ENCODE measurements at regions not wholly inside any gene's neighbourhood (a gene's known extent, or its start where the extent isn't known, plus 50 kb on each side); places are given as distances from the start of the nearest gene placed in this dataset.
"Not testable (repeated sequence)": the region's sequence is repeated elsewhere in the genome, so short reads cannot be mapped to it uniquely, and the experiment has no call there.

DNA sequence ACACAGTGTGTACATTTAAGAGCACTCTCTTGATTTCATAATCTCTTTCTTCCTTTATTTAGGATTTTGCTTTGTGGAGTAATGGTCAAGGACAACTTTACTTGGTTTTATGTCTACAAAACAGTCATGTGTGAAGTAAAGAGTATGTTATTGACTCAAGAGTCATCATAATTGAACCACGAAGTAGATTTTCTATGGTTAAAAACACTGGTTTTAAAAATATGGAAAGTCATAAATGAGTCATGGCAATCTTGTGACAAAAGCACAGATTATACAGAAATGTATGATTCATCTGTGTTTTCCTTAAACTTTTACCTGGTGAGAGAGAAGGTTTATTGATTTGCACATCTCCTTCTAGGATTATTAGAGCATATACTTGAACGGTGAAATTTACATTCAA is 969.7 kb downstream of the GATA3 start:
- Histone ChIP-seq H2AFZ (ENCODE audit: low read depth, low read length) (no peak overlapping the region), H3K4me1 (ENCODE audit: insufficient read depth, low read length) (no peaks in the 10 kb centered on the region), H3K4me3 (ENCODE audit: low read length) (no peak overlapping the region), H3K9me3 (ENCODE audit: low read length) (no peaks in the 10 kb centered on the region), H3K36me3 (ENCODE audit: insufficient read depth, low read length) (no peaks in the 10 kb centered on the region), H3K27me3 (ENCODE audit: insufficient read depth, low read length) (no peaks in the 10 kb centered on the region)

GRCh38 chr10:9028231-9028630 is 973.7 kb downstream of the GATA3 start:
- Histone ChIP-seq H3K4me1 (ENCODE audit: insufficient read depth, low read length) (no peaks in the 10 kb centered on the region), H3K36me3 (ENCODE audit: insufficient read depth, low read length) (no peaks in the 10 kb centered on the region), H3K4me3 (ENCODE audit: low read length) (no peak overlapping the region), H2AFZ (ENCODE audit: low read depth, low read length) (no peak overlapping the region), H3K27me3 (ENCODE audit: insufficient read depth, low read length) (no peaks in the 10 kb centered on the region), H3K9me3 (ENCODE audit: low read length) (no peaks in the 10 kb centered on the region)

- Histone ChIP-seq H2AFZ (ENCODE audit: low read depth, low read length) (no peak overlapping the region), H3K9me3 (ENCODE audit: low read length) (no peaks in the 10 kb centered on the region), H3K36me3 (ENCODE audit: insufficient read depth, low read length) (no peaks in the 10 kb centered on the region), H3K27me3 (ENCODE audit: insufficient read depth, low read length) (no peaks in the 10 kb centered on the region), H3K4me1 (ENCODE audit: insufficient read depth, low read length) (no peaks in the 10 kb centered on the region), H3K4me3 (ENCODE audit: low read length) (no peak overlapping the region)
Observed at GRCh38 chr10:9035355-9035754, 980.9 kb downstream of the GATA3 start.

DNA sequence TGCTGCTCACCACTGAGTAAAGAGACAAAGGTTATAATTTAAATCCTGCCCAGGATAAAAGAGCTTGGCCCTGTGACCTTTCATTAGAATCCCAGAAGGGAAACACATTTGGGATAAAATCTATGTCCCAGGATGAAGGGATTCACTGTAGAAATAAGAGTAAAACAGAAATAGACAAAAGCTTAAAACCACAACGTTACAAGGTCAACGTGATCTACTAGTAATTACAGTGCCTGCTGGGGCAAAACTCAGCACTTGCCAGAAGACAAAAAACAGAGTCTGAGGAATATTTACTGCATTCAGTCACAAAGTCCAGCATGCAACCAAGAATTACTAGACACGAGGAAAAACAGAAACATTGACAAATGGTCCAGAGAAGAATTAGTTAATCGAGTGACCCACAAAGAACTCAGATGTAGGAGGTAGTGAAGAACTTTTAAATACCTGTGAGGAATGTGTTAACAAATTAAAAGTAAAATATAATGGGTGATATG is 982.3 kb downstream of the GATA3 start:
- no peaks in the 10 kb centered on the region for H3K27me3 ChIP-seq (ENCODE audit: insufficient read depth, low read length)
- H3K9me3 ChIP-seq (ENCODE audit: low read length), result no peaks in the 10 kb centered on the region
- H3K4me3 ChIP-seq (ENCODE audit: low read length), result no peak overlapping the region
- no peaks in the 10 kb centered on the region for H3K36me3 ChIP-seq (ENCODE audit: insufficient read depth, low read length)
- no peaks in the 10 kb centered on the region for H3K4me1 ChIP-seq (ENCODE audit: insufficient read depth, low read length)
- H2AFZ ChIP-seq (ENCODE audit: low read depth, low read length), result no peak overlapping the region

DNA sequence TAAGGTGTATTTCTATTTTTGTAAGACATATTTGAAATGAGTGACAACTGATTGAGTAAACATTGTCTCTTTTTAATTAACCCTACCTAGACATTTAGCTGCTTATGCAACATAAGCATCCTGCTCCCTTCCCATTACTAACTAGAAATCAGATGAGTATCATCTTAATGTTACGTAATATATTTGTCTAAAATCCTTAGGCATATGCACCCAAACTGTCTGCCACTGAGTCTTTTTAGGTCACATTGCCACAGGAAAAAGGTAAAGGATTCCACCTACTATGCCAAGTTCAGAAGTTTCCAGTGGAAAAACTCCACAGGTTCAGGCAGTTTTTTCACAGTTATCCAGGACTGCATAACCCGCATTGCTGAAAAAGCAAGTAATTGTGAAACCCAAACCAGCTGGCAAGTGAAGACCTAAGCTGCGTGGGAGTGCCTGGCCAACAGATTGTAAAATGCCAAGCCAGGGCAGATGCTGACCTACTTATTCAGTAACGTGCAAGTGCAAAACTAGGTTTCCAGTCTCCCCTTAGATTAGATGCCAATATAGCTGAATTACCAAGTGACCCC is 983.7 kb downstream of the GATA3 start:
- H3K9me3 ChIP-seq (ENCODE audit: low read length), result no peaks in the 10 kb centered on the region
- H3K36me3 ChIP-seq (ENCODE audit: insufficient read depth, low read length), result no peaks in the 10 kb centered on the region
- no peaks in the 10 kb centered on the region for H3K27me3 ChIP-seq (ENCODE audit: insufficient read depth, low read length)
- H3K4me3 ChIP-seq (ENCODE audit: low read length), result no peak overlapping the region
- no peak overlapping the region for H2AFZ ChIP-seq (ENCODE audit: low read depth, low read length)
- no peaks in the 10 kb centered on the region for H3K4me1 ChIP-seq (ENCODE audit: insufficient read depth, low read length)

DNA sequence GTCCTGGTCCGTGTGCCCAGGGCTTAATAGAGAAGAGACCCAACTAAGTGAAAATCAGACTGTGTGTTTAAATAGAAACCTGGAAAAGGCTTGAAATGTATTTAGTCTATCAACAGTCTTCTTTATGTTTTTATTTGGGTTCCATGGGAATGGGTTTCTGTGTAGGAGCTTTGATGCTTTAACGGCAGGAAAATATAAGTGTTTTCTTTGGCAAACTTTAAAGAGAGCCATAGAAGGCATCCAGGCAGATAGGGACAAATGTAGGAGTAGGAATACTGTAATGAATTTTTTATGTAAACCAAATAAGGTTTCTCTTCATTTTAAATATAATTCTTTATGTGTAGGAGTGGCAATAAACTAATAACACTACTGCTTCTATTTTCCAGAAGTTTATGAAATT is 989.0 kb downstream of the GATA3 start:
- H2AFZ ChIP-seq (ENCODE audit: low read depth, low read length), result no peak overlapping the region
- no peaks in the 10 kb centered on the region for H3K36me3 ChIP-seq (ENCODE audit: insufficient read depth, low read length)
- H3K4me1 ChIP-seq (ENCODE audit: insufficient read depth, low read length), result no peaks in the 10 kb centered on the region
- no peaks in the 10 kb centered on the region for H3K27me3 ChIP-seq (ENCODE audit: insufficient read depth, low read length)
- H3K9me3 ChIP-seq (ENCODE audit: low read length), result no peaks in the 10 kb centered on the region
- H3K4me3 ChIP-seq (ENCODE audit: low read length), result no peak overlapping the region

DNA sequence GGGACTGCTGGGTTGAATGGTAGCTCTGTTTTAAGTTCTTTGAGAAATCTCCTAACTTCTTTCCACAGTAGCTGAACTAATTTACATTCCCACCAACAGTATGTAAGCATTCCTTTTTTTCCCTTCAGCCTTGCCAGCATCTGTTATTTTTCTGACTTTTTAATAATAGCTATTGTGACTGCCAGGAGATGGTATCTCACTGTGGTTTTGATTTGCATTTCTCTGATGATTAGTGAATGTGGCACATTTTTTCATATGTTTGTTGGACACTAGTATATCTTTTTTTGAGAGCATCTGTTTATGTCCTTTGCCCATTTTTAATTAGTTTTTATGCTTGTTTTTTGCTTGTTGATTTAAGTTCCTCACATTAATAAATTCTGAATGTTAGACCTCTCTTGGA is 990.8 kb downstream of the GATA3 start:
- no peak overlapping the region for H3K4me3 ChIP-seq (ENCODE audit: low read length)
- no peak overlapping the region for H2AFZ ChIP-seq (ENCODE audit: low read depth, low read length)
- H3K27me3 ChIP-seq (ENCODE audit: insufficient read depth, low read length), result no peaks in the 10 kb centered on the region
- H3K4me1 ChIP-seq (ENCODE audit: insufficient read depth, low read length), result no peaks in the 10 kb centered on the region
- H3K9me3 ChIP-seq (ENCODE audit: low read length), result no peaks in the 10 kb centered on the region
- no peaks in the 10 kb centered on the region for H3K36me3 ChIP-seq (ENCODE audit: insufficient read depth, low read length)

DNA sequence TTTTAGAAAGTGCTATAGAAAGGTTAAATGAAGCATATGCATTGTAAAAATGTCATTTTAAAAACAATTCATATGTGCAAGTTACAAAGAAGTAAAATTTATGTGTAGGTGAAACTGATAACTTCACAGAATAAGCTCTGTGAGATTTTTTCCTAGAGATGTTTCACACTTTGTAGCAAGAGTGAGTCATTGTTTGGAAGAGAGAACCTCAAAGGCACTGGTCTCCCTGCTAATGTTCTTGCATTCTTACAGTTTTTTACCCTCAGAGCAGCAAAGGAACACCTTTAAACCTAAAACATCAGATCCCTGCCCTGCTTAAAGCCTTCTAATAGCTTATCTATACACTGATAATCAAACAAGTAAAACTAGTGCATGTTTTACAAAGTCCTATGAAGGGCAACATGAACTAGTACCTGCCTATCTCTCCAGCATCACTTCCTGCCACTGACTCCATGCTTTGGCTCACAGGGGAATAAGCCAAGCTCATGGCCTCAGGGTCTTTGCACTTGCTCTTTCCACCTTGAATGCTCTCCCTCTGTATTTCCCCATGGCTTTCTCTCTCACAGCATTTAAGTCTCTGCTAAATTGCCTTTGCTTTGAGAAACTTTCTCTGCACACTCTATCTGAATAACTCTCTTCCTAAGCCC is 997.0 kb downstream of the GATA3 start:
- no peak overlapping the region for H2AFZ ChIP-seq (ENCODE audit: low read depth, low read length)
- no peaks in the 10 kb centered on the region for H3K4me1 ChIP-seq (ENCODE audit: insufficient read depth, low read length)
- no peaks in the 10 kb centered on the region for H3K27me3 ChIP-seq (ENCODE audit: insufficient read depth, low read length)
- no peak overlapping the region for H3K4me3 ChIP-seq (ENCODE audit: low read length)
- no peaks in the 10 kb centered on the region for H3K36me3 ChIP-seq (ENCODE audit: insufficient read depth, low read length)
- no peaks in the 10 kb centered on the region for H3K9me3 ChIP-seq (ENCODE audit: low read length)

GRCh38 chr10:9052767-9053166 is 998.3 kb downstream of the GATA3 start:
- no peaks in the 10 kb centered on the region for H3K36me3 ChIP-seq (ENCODE audit: insufficient read depth, low read length)
- no peak overlapping the region for H3K4me3 ChIP-seq (ENCODE audit: low read length)
- H2AFZ ChIP-seq (ENCODE audit: low read depth, low read length), result no peak overlapping the region
- H3K4me1 ChIP-seq (ENCODE audit: insufficient read depth, low read length), result no peaks in the 10 kb centered on the region
- H3K27me3 ChIP-seq (ENCODE audit: insufficient read depth, low read length), result no peaks in the 10 kb centered on the region
- H3K9me3 ChIP-seq (ENCODE audit: low read length), result no peaks in the 10 kb centered on the region

DNA sequence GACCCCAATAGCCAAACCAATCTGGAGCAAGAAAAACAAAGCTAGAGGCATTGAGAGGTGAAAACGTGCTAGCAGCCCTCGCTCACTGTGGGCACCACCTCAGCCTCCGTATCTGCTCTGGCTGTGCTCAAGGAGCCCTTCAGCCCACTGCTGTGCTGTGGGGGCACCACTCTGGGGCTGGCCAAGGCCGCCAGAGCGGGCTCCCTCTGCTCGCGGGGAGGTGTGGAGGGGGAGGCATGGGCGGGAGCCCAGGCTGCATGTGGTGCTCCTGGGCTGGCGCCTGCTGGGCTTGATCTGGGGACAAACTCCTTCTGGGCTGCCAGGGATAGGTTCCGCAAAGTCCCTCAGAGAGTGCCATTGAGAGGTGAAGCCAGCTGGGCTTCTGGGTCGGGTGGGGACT is 1002.0 kb downstream of the GATA3 start:
- Histone ChIP-seq H3K36me3 (ENCODE audit: insufficient read depth, low read length) (no peaks in the 10 kb centered on the region), H3K4me1 (ENCODE audit: insufficient read depth, low read length) (no peaks in the 10 kb centered on the region), H3K4me3 (ENCODE audit: low read length) (no peak overlapping the region), H3K27me3 (ENCODE audit: insufficient read depth, low read length) (no peaks in the 10 kb centered on the region), H3K9me3 (ENCODE audit: low read length) (no peaks in the 10 kb centered on the region), H2AFZ (ENCODE audit: low read depth, low read length) (no peak overlapping the region)

- not testable (repeated sequence) for H3K36me3 ChIP-seq (ENCODE audit: insufficient read depth, low read length); H3K9me3 ChIP-seq (ENCODE audit: low read length); H2AFZ ChIP-seq (ENCODE audit: low read depth, low read length); H3K4me3 ChIP-seq (ENCODE audit: low read length); H3K27me3 ChIP-seq (ENCODE audit: insufficient read depth, low read length); H3K4me1 ChIP-seq (ENCODE audit: insufficient read depth, low read length)
Observed at GRCh38 chr10:9057293-9057692, 1002.8 kb downstream of the GATA3 start.

- Histone ChIP-seq H3K4me3 (ENCODE audit: low read length) (no peak overlapping the region), H3K9me3 (ENCODE audit: low read length) (no peaks in the 10 kb centered on the region)
Observed at GRCh38 chr10:9060314-9060713, 1005.8 kb downstream of the GATA3 start.

GRCh38 chr10:9061871-9062270 is 1007.4 kb downstream of the GATA3 start:
- H2AFZ ChIP-seq (ENCODE audit: low read depth, low read length), result no peak overlapping the region
- no peaks in the 10 kb centered on the region for H3K4me1 ChIP-seq (ENCODE audit: insufficient read depth, low read length)

More at GRCh38 chr10:9060314-9060713, 1005.8 kb downstream of the GATA3 start:
- Histone ChIP-seq H3K27me3 (ENCODE audit: insufficient read depth, low read length) (no peaks in the 10 kb centered on the region), H2AFZ (ENCODE audit: low read depth, low read length) (no peak overlapping the region), H3K4me1 (ENCODE audit: insufficient read depth, low read length) (no peaks in the 10 kb centered on the region), H3K36me3 (ENCODE audit: insufficient read depth, low read length) (no peaks in the 10 kb centered on the region)

GRCh38 chr10:9066152-9066551 is 1011.7 kb downstream of the GATA3 start:
- no peak overlapping the region for H2AFZ ChIP-seq (ENCODE audit: low read depth, low read length)
- H3K27me3 ChIP-seq (ENCODE audit: insufficient read depth, low read length), result no peaks in the 10 kb centered on the region
- H3K4me1 ChIP-seq (ENCODE audit: insufficient read depth, low read length), result no peaks in the 10 kb centered on the region
- H3K9me3 ChIP-seq (ENCODE audit: low read length), result no peaks in the 10 kb centered on the region
- no peak overlapping the region for H3K4me3 ChIP-seq (ENCODE audit: low read length)
- no peaks in the 10 kb centered on the region for H3K36me3 ChIP-seq (ENCODE audit: insufficient read depth, low read length)

More at GRCh38 chr10:9061871-9062270, 1007.4 kb downstream of the GATA3 start:
- H3K36me3 ChIP-seq (ENCODE audit: insufficient read depth, low read length), result no peaks in the 10 kb centered on the region
- no peak overlapping the region for H3K4me3 ChIP-seq (ENCODE audit: low read length)
- no peaks in the 10 kb centered on the region for H3K27me3 ChIP-seq (ENCODE audit: insufficient read depth, low read length)
- no peaks in the 10 kb centered on the region for H3K9me3 ChIP-seq (ENCODE audit: low read length)

Measured in neuron (in vitro differentiated cells).